K562 (cell line): ENCODE measurements at regions not wholly inside any gene's neighbourhood (a gene's known extent, or its start where the extent isn't known, plus 50 kb on each side); places are given as distances from the start of the nearest gene placed in this dataset.
A peak's percentile ranks its signal among the peaks of the same experiment; 100 is the strongest.

ENCODE experiments used
- ATAC-seq: fragments of 200-7000 bp; cut with Tn5 transposase; 3 replicates; pipeline ENCODE4 v1.9.1; 2020; ENCODE audit warnings: moderate library complexity
- BruUV-seq: library from RNA; stranded (reverse); fragments of 400-500 nt; replicated peaks from 2 replicates; lab custom pipeline; 2021; lab: Mats Ljungman, UMichigan
- CTCF ChIA-PET: fragments of 300-600 bp; formaldehyde crosslinking; extraction: SDS; loops from one replicate; lab custom pipeline; 2021; ENCODE audit warnings: low intra/inter-chr PET ratio; lab: Yijun Ruan, JAX
- POLR2A ChIA-PET: fragments of 300-600, 350-650 bp; sonication (Branson Sonifier 250); formaldehyde crosslinking; extraction: SDS; loops from one replicate; lab custom pipeline; 2021; ENCODE audit warnings: antibody characterized with exemption, inconsistent platforms; lab: Yijun Ruan, JAX
- DNase-seq, 4 experiments: peaks; one replicate each; pipeline versions ENCODE4 v3.0.0 to v3.0.0-alpha.2; 2011 to 2018; ENCODE audit warnings: low spot score in 3 of 4, mixed read lengths in 3 of 4; ENCODE audit errors: extremely low read depth in 1 of 4
- FAIRE-seq: peaks from 2 replicates; lab custom pipeline; 2011; peaks lifted over from hg19 to GRCh38; lab: Jason Lieb, UNC
- H2AFZ ChIP-seq: 2 replicates; pipeline ENCODE4 v1.6.0; 2011; ENCODE audit warnings: low read depth, low read length, control low read depth, inconsistent platforms
- H3K27ac ChIP-seq: fragments of 200-600 bp; 3 replicates; pipeline ENCODE4 v1.8.0; 2011; ENCODE audit warnings: low read depth, mild to moderate bottlenecking, control low read depth, inconsistent platforms, low read length, moderate library complexity, mixed read lengths; ENCODE audit errors: extremely low read depth
- H3K27me3 ChIP-seq, 2 experiments: fragments of 300-600 bp in 1 of 2; 2 replicates in 1 of 2; 3 replicates in 1 of 2; pipeline versions ENCODE4 v1.6.0 to v1.8.0; 2011; ENCODE audit warnings: inconsistent platforms in 2 of 2, low read length in 2 of 2, mild to moderate bottlenecking in 1 of 2, mixed read lengths in 1 of 2, moderate library complexity in 1 of 2; ENCODE audit not compliant: control insufficient read depth in 2 of 2, insufficient read depth in 2 of 2
- H3K36me3 ChIP-seq: fragments of 300-600 bp; 3 replicates; pipeline ENCODE4 v1.8.0; 2011; ENCODE audit warnings: mild to moderate bottlenecking, low read length, inconsistent platforms; ENCODE audit not compliant: control insufficient read depth, insufficient read depth
- H3K4me1 ChIP-seq, 2 experiments: fragments of 200-600 bp in 1 of 2; replicated peaks in 1 of 2; 2 replicates in 1 of 2; 3 replicates in 1 of 2; pipeline versions ENCODE4 v1.5.1 to v1.8.0; 2011; ENCODE audit warnings: inconsistent platforms in 2 of 2, low read length in 2 of 2, mild to moderate bottlenecking in 1 of 2, mixed read lengths in 1 of 2, moderate library complexity in 1 of 2; ENCODE audit not compliant: control insufficient read depth in 2 of 2, insufficient read depth in 2 of 2
- H3K4me2 ChIP-seq: 2 replicates; pipeline ENCODE4 v1.6.1; 2011; ENCODE audit warnings: low read length, control low read depth, inconsistent platforms, mixed read lengths; ENCODE audit not compliant: insufficient read depth
- H3K4me3 ChIP-seq: fragments of 200-600 bp; sonication (generic), shearing (Covaris generic); 2 replicates; pipeline ENCODE4 v1.5.1; 2016; ENCODE audit warnings: control low read depth, inconsistent platforms
- H3K79me2 ChIP-seq: fragments of 200-600 bp; 3 replicates; pipeline ENCODE4 v1.8.0; 2011; ENCODE audit warnings: low read length, inconsistent platforms; ENCODE audit not compliant: control insufficient read depth, insufficient read depth
- H3K9ac ChIP-seq, 2 experiments: 2 replicates each; pipeline versions ENCODE4 v1.6.0 to v1.6.1; 2011; ENCODE audit warnings: low read depth in 2 of 2, low read length in 2 of 2, control low read depth in 1 of 2, inconsistent platforms in 1 of 2, mild to moderate bottlenecking in 1 of 2, mixed read lengths in 1 of 2; ENCODE audit not compliant: insufficient read depth in 1 of 2
- H3K9me1 ChIP-seq: one replicate; pipeline ENCODE4 v1.6.0; 2011; ENCODE audit warnings: inconsistent platforms, mild to moderate bottlenecking, low read length, moderate library complexity; ENCODE audit not compliant: control insufficient read depth, insufficient read depth
- H3K9me3 ChIP-seq: replicated peaks from 2 replicates; pipeline ENCODE4 v1.5.1; 2011; ENCODE audit warnings: low read depth, low read length, inconsistent platforms; ENCODE audit not compliant: control insufficient read depth, insufficient read depth
- H4K20me1 ChIP-seq: replicated peaks from 2 replicates; pipeline ENCODE4 v1.6.1; 2011; ENCODE audit warnings: low read length, inconsistent platforms, mixed read lengths; ENCODE audit not compliant: control insufficient read depth, insufficient read depth
- MAFF ChIP-seq: IDR thresholded peaks from 2 replicates; pipeline ENCODE4 v1.6.1; 2012; ENCODE audit warnings: low read length, improper control_type of control experiment
- PRPF4 ChIP-seq: fragments of 200-400 bp; formaldehyde crosslinking; IDR thresholded peaks from one replicate; pipeline ENCODE4 v1.6.1; 2017; ENCODE audit warnings: low read length, low read depth, mild to moderate bottlenecking; ENCODE audit not compliant: insufficient read depth, poor library complexity, severe bottlenecking
- RCOR1 ChIP-seq, 2 experiments: IDR thresholded peaks; 2 replicates each; pipeline ENCODE4 v1.6.1; 2012; ENCODE audit warnings: low read depth in 2 of 2, low read length in 2 of 2, borderline replicate concordance in 1 of 2, improper control_type of control experiment in 1 of 2
- RFX1 ChIP-seq: fragments of 450-650 bp; IDR thresholded peaks from 2 replicates; pipeline ENCODE4 v1.6.1; 2016; ENCODE audit warnings: mild to moderate bottlenecking, moderate library complexity
- ZNF217 ChIP-seq: sonication (generic); formaldehyde crosslinking; IDR thresholded peaks from 2 replicates; pipeline ENCODE4 v1.8.0; 2022; ENCODE audit warnings: mild to moderate bottlenecking, missing genetic modification reagents
- WGBS: fragments of 100-300 bp; shearing (Covaris generic); methylation state at CpG from one replicate; pipeline ENCODE4 v1.1.6; 2016; ENCODE audit warnings: low coverage, mixed read lengths; ENCODE audit not compliant: insufficient coverage; ENCODE audit errors: missing lambda C conversion rate; 5-methylcytosine and 5-hydroxymethylcytosine counted together
- in situ Hi-C: fragments of 300-500 bp; cut with MboI; formaldehyde crosslinking; loops from 4 replicates; pipeline ENCODE4 v1.15.0; 2018; ENCODE audit warnings: inconsistent platforms, mixed read lengths
- intact Hi-C: fragments of 100-400 bp; cut with micrococcal nuclease; formaldehyde crosslinking; loops from 2 replicates; pipeline ENCODE4 v1.14.2; 2022
- TF ChIP-seq, protein P1 (sequence below): sonication (generic); formaldehyde crosslinking; IDR thresholded peaks from 2 replicates; pipeline ENCODE4 v1.8.1; 2022; ENCODE audit warnings: missing genetic modification reagents
- TF ChIP-seq, protein P2 (sequence below): fragments of 450-650 bp; IDR thresholded peaks from 2 replicates; pipeline ENCODE4 v1.6.1; 2016

DNA sequence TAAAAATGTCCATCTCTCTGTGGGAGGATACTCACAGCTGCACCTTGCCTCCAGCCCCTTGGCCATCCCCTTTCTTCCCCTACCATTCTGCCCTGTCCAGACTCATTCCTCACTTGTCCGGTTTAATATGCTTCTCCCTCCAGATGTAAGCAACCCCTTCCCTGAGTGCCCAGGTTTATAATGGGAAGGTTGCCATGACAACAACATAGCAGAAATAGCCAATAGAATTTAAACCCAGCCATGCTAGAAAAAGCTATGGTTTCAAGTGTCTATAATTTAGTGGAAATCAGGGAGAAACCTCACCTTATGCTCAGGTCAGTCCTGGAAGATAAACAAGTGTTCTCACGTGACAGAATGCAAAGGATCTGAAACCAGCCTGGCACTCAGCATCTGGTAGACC lies 196.0 kb upstream of the FZD8 start:
- ATAC-seq = no peak
- Histone ChIP-seq H3K79me2 (no peaks in the 10 kb centered on the region), H3K27me3 (no peaks in the 10 kb centered on the region), H3K4me2 (no peak overlapping the region), H2AFZ (no peak overlapping the region), H3K9ac (no peak overlapping the region), H3K4me3 (no peak overlapping the region), H3K36me3 (no peaks in the 10 kb centered on the region), H3K9me1 (no peaks in the 10 kb centered on the region), H3K9me3 (no peaks in the 10 kb centered on the region), H3K27ac (no peak overlapping the region), H4K20me1 (no peaks in the 10 kb centered on the region), H3K4me1 (no peaks in the 10 kb centered on the region)
- TF ChIP-seq ZNF217 (no peak), RFX1 (peak; percentile 67), RCOR1 (IDR thresholded peaks at IDR 0.05; ENCODE audit: borderline replicate concordance in 1 of 2, low read depth in 2 of 2, low read length in 2 of 2) (no peak), PRPF4 (no peak), MAFF (no peak)
- TF ChIP-seq, protein P1, sequence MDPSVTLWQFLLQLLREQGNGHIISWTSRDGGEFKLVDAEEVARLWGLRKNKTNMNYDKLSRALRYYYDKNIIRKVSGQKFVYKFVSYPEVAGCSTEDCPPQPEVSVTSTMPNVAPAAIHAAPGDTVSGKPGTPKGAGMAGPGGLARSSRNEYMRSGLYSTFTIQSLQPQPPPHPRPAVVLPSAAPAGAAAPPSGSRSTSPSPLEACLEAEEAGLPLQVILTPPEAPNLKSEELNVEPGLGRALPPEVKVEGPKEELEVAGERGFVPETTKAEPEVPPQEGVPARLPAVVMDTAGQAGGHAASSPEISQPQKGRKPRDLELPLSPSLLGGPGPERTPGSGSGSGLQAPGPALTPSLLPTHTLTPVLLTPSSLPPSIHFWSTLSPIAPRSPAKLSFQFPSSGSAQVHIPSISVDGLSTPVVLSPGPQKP (CRISPR knock-in tag) = no peak
- TF ChIP-seq, protein P2, sequence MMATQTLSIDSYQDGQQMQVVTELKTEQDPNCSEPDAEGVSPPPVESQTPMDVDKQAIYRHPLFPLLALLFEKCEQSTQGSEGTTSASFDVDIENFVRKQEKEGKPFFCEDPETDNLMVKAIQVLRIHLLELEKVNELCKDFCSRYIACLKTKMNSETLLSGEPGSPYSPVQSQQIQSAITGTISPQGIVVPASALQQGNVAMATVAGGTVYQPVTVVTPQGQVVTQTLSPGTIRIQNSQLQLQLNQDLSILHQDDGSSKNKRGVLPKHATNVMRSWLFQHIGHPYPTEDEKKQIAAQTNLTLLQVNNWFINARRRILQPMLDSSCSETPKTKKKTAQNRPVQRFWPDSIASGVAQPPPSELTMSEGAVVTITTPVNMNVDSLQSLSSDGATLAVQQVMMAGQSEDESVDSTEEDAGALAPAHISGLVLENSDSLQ = no peak
- POLR2A ChIA-PET = no interaction called here
- no peak for DNase-seq
- in situ Hi-C loops = no loop called here
- CTCF ChIA-PET = no interaction called here
- WGBS = 0% methylated on average over 2 of the region's 2 CpGs
- FAIRE-seq = no peak
- no TSS peak for BruUV-seq
- intact Hi-C loops = no loop called here
